Jurkat, Clone E6-1 (cell line): ENCODE measurements at regions not wholly inside any gene's neighbourhood (a gene's known extent, or its start where the extent isn't known, plus 50 kb on each side); places are given as distances from the start of the nearest gene placed in this dataset.

Experiments
- DNase-seq: peaks from one replicate; pipeline ENCODE4 v3.0.0-alpha.2; 2011; ENCODE audit warnings: low read depth, low spot score
- H3K4me3 ChIP-seq: 2 replicates; pipeline ENCODE4 v1.5.1; 2011; ENCODE audit warnings: mild to moderate bottlenecking, low read length, control low read depth, moderate library complexity

GRCh38 chr14:53537422-53538315 is 384.5 kb upstream of the DDHD1 start:
- no peak for DNase-seq
- H3K4me3 ChIP-seq: no peak overlapping the region

GRCh38 chr14:53536446-53536845 is 383.3 kb upstream of the DDHD1 start:
- H3K4me3 ChIP-seq: no peak overlapping the region
- DNase-seq: no peak

- no peak overlapping the region for H3K4me3 ChIP-seq
- no peak for DNase-seq
Measured at GRCh38 chr14:53534841-53535240, 381.7 kb upstream of the DDHD1 start.

GRCh38 chr14:53533384-53533970 is 380.4 kb upstream of the DDHD1 start:
- no peak overlapping the region for H3K4me3 ChIP-seq
- no peak for DNase-seq

- DNase-seq: no peak
- H3K4me3 ChIP-seq: no peak overlapping the region
Measured at GRCh38 chr14:53532853-53533252, 379.7 kb upstream of the DDHD1 start.

GRCh38 chr14:53531730-53532129 is 378.6 kb upstream of the DDHD1 start:
- H3K4me3 ChIP-seq: no peak overlapping the region
- no peak for DNase-seq

- H3K4me3 ChIP-seq: no peak overlapping the region
- no peak for DNase-seq
Measured at GRCh38 chr14:53531156-53531555, 378.0 kb upstream of the DDHD1 start.

GRCh38 chr14:53529519-53529918 is 376.4 kb upstream of the DDHD1 start:
- DNase-seq: no peak

GRCh38 chr14:53528185-53528671 is 375.1 kb upstream of the DDHD1 start:
- no peak overlapping the region for H3K4me3 ChIP-seq
- no peak for DNase-seq

More at GRCh38 chr14:53529519-53529918, 376.4 kb upstream of the DDHD1 start:
- H3K4me3 ChIP-seq: no peak overlapping the region

- DNase-seq: no peak
- no peak overlapping the region for H3K4me3 ChIP-seq
Measured at GRCh38 chr14:53526200-53526599, 373.1 kb upstream of the DDHD1 start.

- H3K4me3 ChIP-seq: no peak overlapping the region
- DNase-seq: no peak
Measured at GRCh38 chr14:53525608-53526007, 372.5 kb upstream of the DDHD1 start.

GRCh38 chr14:53524391-53524790 is 371.3 kb upstream of the DDHD1 start:
- H3K4me3 ChIP-seq: no peak overlapping the region
- no peak for DNase-seq

- no peak for DNase-seq
- H3K4me3 ChIP-seq: no peak overlapping the region
Measured at GRCh38 chr14:53523226-53523625, 370.1 kb upstream of the DDHD1 start.

- DNase-seq: peak; percentile 17
- no peak overlapping the region for H3K4me3 ChIP-seq
Measured at GRCh38 chr14:53520078-53520928, 367.2 kb upstream of the DDHD1 start.

GRCh38 chr14:53519137-53519536 is 366.0 kb upstream of the DDHD1 start:
- no peak overlapping the region for H3K4me3 ChIP-seq
- DNase-seq: no peak

- DNase-seq: no peak
- H3K4me3 ChIP-seq: no peak overlapping the region
Measured at GRCh38 chr14:53517270-53517960, 364.3 kb upstream of the DDHD1 start.

- no peak for DNase-seq
- H3K4me3 ChIP-seq: no peak overlapping the region
Measured at GRCh38 chr14:53516261-53516774, 363.2 kb upstream of the DDHD1 start.

- no peak overlapping the region for H3K4me3 ChIP-seq
- DNase-seq: peak; percentile 53
Measured at GRCh38 chr14:53515276-53515675, 362.2 kb upstream of the DDHD1 start.

- DNase-seq: no peak
Measured at GRCh38 chr14:53514197-53514596, 361.1 kb upstream of the DDHD1 start.

More at GRCh38 chr14:53514197-53514596, 361.1 kb upstream of the DDHD1 start:
- no peak overlapping the region for H3K4me3 ChIP-seq
